SK-N-SH (cell line): ENCODE measurements at regions not wholly inside any gene's neighbourhood (a gene's known extent, or its start where the extent isn't known, plus 50 kb on each side); places are given as distances from the start of the nearest gene placed in this dataset.
"Not testable (repeated sequence)": the region's sequence is repeated elsewhere in the genome, so short reads cannot be mapped to it uniquely, and the experiment has no call there.

Experiments
- CTCF ChIA-PET: fragments of 300-600, 350-600 bp; formaldehyde crosslinking; extraction: SDS; loops from one replicate; lab custom pipeline; 2021; lab: Yijun Ruan, JAX
- POLR2A ChIA-PET: fragments of 350-600 bp; sonication (Branson Sonifier 250); formaldehyde crosslinking; extraction: SDS; loops from one replicate; lab custom pipeline; 2020; ENCODE audit warnings: antibody characterized with exemption, inconsistent platforms; lab: Yijun Ruan, JAX
- DNase-seq: peaks from one replicate; pipeline ENCODE4 v3.0.0; 2012
- H2AFZ ChIP-seq: fragments of 200-600 bp; sonication (generic); 2 replicates; pipeline ENCODE4 v1.8.1; 2016; ENCODE audit warnings: antibody characterized with exemption, mild to moderate bottlenecking, low read depth
- H3F3A ChIP-seq: fragments of 200-600 bp; sonication (generic); replicated peaks from 2 replicates; pipeline ENCODE3; 2016; ENCODE audit warnings: antibody characterized with exemption, mild to moderate bottlenecking; ENCODE audit not compliant: insufficient read depth
- H3K27ac ChIP-seq, 2 experiments: fragments of 200-500 bp in 1 of 2; fragments of 200-600 bp in 1 of 2; sonication (Bioruptor generic) in 1 of 2; sonication (generic), shearing (Covaris generic) in 1 of 2; 2 replicates each; pipeline versions ENCODE4 v1.5.1 to v1.6.1; 2014 to 2016; ENCODE audit warnings: low read depth in 2 of 2, inconsistent platforms in 1 of 2, low read length in 1 of 2, mild to moderate bottlenecking in 1 of 2, mixed read lengths in 1 of 2
- H3K27me3 ChIP-seq: fragments of 200-600 bp; sonication (generic), shearing (Covaris generic); 2 replicates; pipeline ENCODE4 v1.6.1; 2016; ENCODE audit warnings: mixed run types; ENCODE audit not compliant: insufficient read depth
- H3K36me3 ChIP-seq, 2 experiments: fragments of 200-500 bp in 1 of 2; fragments of 200-600 bp in 1 of 2; sonication (Bioruptor generic) in 1 of 2; sonication (generic) in 1 of 2; replicated peaks in 1 of 2; 2 replicates each; pipeline versions ENCODE3 to v1.5.1; 2014 to 2016; ENCODE audit warnings: low read length in 1 of 2, mild to moderate bottlenecking in 1 of 2; ENCODE audit not compliant: insufficient read depth in 2 of 2, control insufficient read depth in 1 of 2
- H3K4me1 ChIP-seq, 2 experiments: fragments of 200-500 bp in 1 of 2; fragments of 200-600 bp in 1 of 2; sonication (Bioruptor generic) in 1 of 2; sonication (generic), shearing (Covaris generic) in 1 of 2; 2 replicates each; pipeline versions ENCODE4 v1.5.1 to v1.6.1; 2014 to 2016; ENCODE audit warnings: low read depth in 1 of 2, low read length in 1 of 2, mixed run types in 1 of 2; ENCODE audit not compliant: insufficient read depth in 2 of 2, control insufficient read depth in 1 of 2
- H3K4me2 ChIP-seq: fragments of 200-600 bp; sonication (generic), shearing (Covaris generic); 2 replicates; pipeline ENCODE4 v1.6.1; 2017; ENCODE audit warnings: mixed run types
- H3K4me3 ChIP-seq, 2 experiments: fragments of 200-500 bp in 1 of 2; fragments of 200-600 bp in 1 of 2; sonication (Bioruptor generic) in 1 of 2; sonication (generic), shearing (Covaris generic) in 1 of 2; 2 replicates each; pipeline versions ENCODE4 v1.5.1 to v1.8.1; 2014 to 2016; ENCODE audit warnings: low read depth in 2 of 2, inconsistent platforms in 1 of 2, low read length in 1 of 2, mild to moderate bottlenecking in 1 of 2, mixed read lengths in 1 of 2, moderate library complexity in 1 of 2
- H3K79me2 ChIP-seq: fragments of 200-600 bp; sonication (generic); 2 replicates; pipeline ENCODE4 v1.8.1; 2017; ENCODE audit warnings: mild to moderate bottlenecking; ENCODE audit not compliant: insufficient read depth
- H3K9ac ChIP-seq: fragments of 200-600 bp; sonication (generic); 2 replicates; pipeline ENCODE4 v1.6.1; 2017; ENCODE audit warnings: mixed run types
- H3K9me2 ChIP-seq: fragments of 200-600 bp; sonication (generic); 2 replicates; pipeline ENCODE4 v1.6.1; 2017; ENCODE audit warnings: mixed run types
- H3K9me3 ChIP-seq: fragments of 200-600 bp; sonication (generic); 2 replicates; pipeline ENCODE4 v1.6.1; 2017; ENCODE audit warnings: mixed run types, mild to moderate bottlenecking, moderate library complexity
- H4K20me1 ChIP-seq: fragments of 200-600 bp; sonication (generic); 2 replicates; pipeline ENCODE4 v1.6.1; 2017; ENCODE audit warnings: mild to moderate bottlenecking, mixed run types; ENCODE audit not compliant: insufficient read depth
- ELF1 ChIP-seq: IDR thresholded peaks from 2 replicates; pipeline ENCODE4 v1.4.0; 2012
- EZH2phosphoT487 ChIP-seq: fragments of 200-600 bp; sonication (generic); IDR thresholded peaks from 2 replicates; pipeline ENCODE4 v1.6.1; 2017; ENCODE audit warnings: low read depth, mixed run types, mild to moderate bottlenecking, antibody characterized with exemption, moderate library complexity, borderline replicate concordance
- FOSL2 ChIP-seq: IDR thresholded peaks from 2 replicates; pipeline ENCODE4 v1.4.0; 2012; ENCODE audit warnings: low read depth, mild to moderate bottlenecking, moderate library complexity, borderline replicate concordance
- FOXJ3 ChIP-seq: sonication (generic); formaldehyde crosslinking; IDR thresholded peaks from 2 replicates; pipeline ENCODE4 v1.5.1; 2020; ENCODE audit warnings: mild to moderate bottlenecking, missing genetic modification reagents
- GATA2 ChIP-seq: sonication (generic); formaldehyde crosslinking; IDR thresholded peaks from 2 replicates; pipeline ENCODE4 v1.5.0; 2020; ENCODE audit warnings: mild to moderate bottlenecking, missing genetic modification reagents
- IRF3 ChIP-seq: fragments of 150-350 bp; IDR thresholded peaks from 2 replicates; pipeline ENCODE4 v1.6.1; 2016; ENCODE audit warnings: mild to moderate bottlenecking, low read depth, low read length
- MEF2A ChIP-seq: IDR thresholded peaks from 2 replicates; pipeline ENCODE4 v1.4.0; 2012; ENCODE audit warnings: low read depth, borderline replicate concordance
- PBX3 ChIP-seq: IDR thresholded peaks from 2 replicates; pipeline ENCODE4; 2012
- RAD21 ChIP-seq: IDR thresholded peaks from 2 replicates; pipeline ENCODE4 v1.6.1; 2012; ENCODE audit warnings: mild to moderate bottlenecking, low read length
- SIN3A ChIP-seq: IDR thresholded peaks from 2 replicates; pipeline ENCODE4 v1.6.1; 2012; ENCODE audit warnings: low read depth, mild to moderate bottlenecking, low read length, moderate library complexity, borderline replicate concordance
- TCF12 ChIP-seq: IDR thresholded peaks from 2 replicates; pipeline ENCODE4 v1.4.0; 2012
- TEAD4 ChIP-seq: IDR thresholded peaks from 2 replicates; pipeline ENCODE4 v1.4.0; 2012; ENCODE audit warnings: mild to moderate bottlenecking, borderline replicate concordance; ENCODE audit not compliant: insufficient read depth
- ZBTB33 ChIP-seq: IDR thresholded peaks from 2 replicates; pipeline ENCODE4 v1.4.0; 2012; ENCODE audit warnings: low read depth, borderline replicate concordance
- WGBS: methylation state at CpG from one replicate; pipeline ENCODE4 v1.1.6; 2017; ENCODE audit warnings: low lambda C conversion rate; 5-methylcytosine and 5-hydroxymethylcytosine counted together

- no peaks in the 10 kb centered on the region for H3K36me3 ChIP-seq
- no peaks in the 10 kb centered on the region for H3K27me3 ChIP-seq
- DNase-seq: no peak
- WGBS: 53% methylated on average over 8 of the region's 8 CpGs
- POLR2A ChIA-PET: no interaction called here
- H3K9ac ChIP-seq: no peak overlapping the region
- H3K9me2 ChIP-seq: no peaks in the 10 kb centered on the region
- no peaks in the 10 kb centered on the region for H4K20me1 ChIP-seq
- no peaks in the 10 kb centered on the region for H3F3A ChIP-seq
- no peaks in the 10 kb centered on the region for H3K9me3 ChIP-seq
- H2AFZ ChIP-seq: no peak overlapping the region
- H3K4me3 ChIP-seq: no peak overlapping the region
- CTCF ChIA-PET: no interaction called here
- no peaks in the 10 kb centered on the region for H3K4me1 ChIP-seq
- TF ChIP-seq ZBTB33 (no peak), FOXJ3 (CRISPR knock-in tag) (no peak), GATA2 (no peak), TCF12 (no peak), RAD21 (no peak), IRF3 (no peak), SIN3A (no peak), EZH2phosphoT487 (no peak), ELF1 (no peak), FOSL2 (no peak), MEF2A (no peak), PBX3 (no peak), TEAD4 (no peak)
- no peaks in the 10 kb centered on the region for H3K79me2 ChIP-seq
- no peak overlapping the region for H3K27ac ChIP-seq
- no peak overlapping the region for H3K4me2 ChIP-seq
Observed at GRCh38 chr21:14010729-14011128, 200.0 kb downstream of the LIPI start.

- H4K20me1 ChIP-seq, H3K27ac ChIP-seq, H3K27me3 ChIP-seq, H3K4me3 ChIP-seq, DNase-seq, H3K36me3 ChIP-seq, H3K4me1 ChIP-seq, CTCF ChIA-PET, H3K4me2 ChIP-seq, POLR2A ChIA-PET, H3K9me2 ChIP-seq, H3K9ac ChIP-seq, H3K9me3 ChIP-seq, H3K79me2 ChIP-seq, H3F3A ChIP-seq, H2AFZ ChIP-seq: not testable (repeated sequence)
- WGBS: no CpG with 5 or more reads among the region's 6 CpGs
Observed at GRCh38 chr21:14009990-14010389, 200.8 kb downstream of the LIPI start.

- CTCF ChIA-PET, H3K4me1 ChIP-seq, H3K9me2 ChIP-seq, H4K20me1 ChIP-seq, H3K36me3 ChIP-seq, POLR2A ChIA-PET, H3F3A ChIP-seq, H3K79me2 ChIP-seq, H3K9ac ChIP-seq, H3K27ac ChIP-seq, DNase-seq, H3K4me3 ChIP-seq, H3K4me2 ChIP-seq, H3K27me3 ChIP-seq, H2AFZ ChIP-seq, H3K9me3 ChIP-seq: not testable (repeated sequence)
- 70% methylated on average over 12 of the region's 22 CpGs for WGBS
Observed at GRCh38 chr21:14009238-14009981, 201.3 kb downstream of the LIPI start.

- H3F3A ChIP-seq, H4K20me1 ChIP-seq, H3K36me3 ChIP-seq, H3K9ac ChIP-seq, H3K4me3 ChIP-seq, H3K27me3 ChIP-seq, H3K4me2 ChIP-seq, H3K9me2 ChIP-seq, DNase-seq, H3K27ac ChIP-seq, CTCF ChIA-PET, POLR2A ChIA-PET, H3K4me1 ChIP-seq, H3K79me2 ChIP-seq, H2AFZ ChIP-seq, H3K9me3 ChIP-seq: not testable (repeated sequence)
- WGBS: 40% methylated on average over 2 of the region's 5 CpGs
Observed at GRCh38 chr21:14008436-14008835, 202.3 kb downstream of the LIPI start.
